ENCODE measurements at regions not wholly inside any gene's neighbourhood (a gene's known extent, or its start where the extent isn't known, plus 50 kb on each side); places are given as distances from the start of the nearest gene placed in this dataset.

- DNase-seq, result no peak
Observed at GRCh38 chr3:106229495-106230278, 360.9 kb upstream of the CBLB start.

- DNase-seq, result no peak
Observed at GRCh38 chr3:106231086-106231485, 362.3 kb upstream of the CBLB start.

- no peak for DNase-seq
Observed at GRCh38 chr3:106232956-106233355, 364.1 kb upstream of the CBLB start.

GRCh38 chr3:106239195-106239697 is 370.4 kb upstream of the CBLB start:
- no peak for DNase-seq

GRCh38 chr3:106241593-106241992 is 372.8 kb upstream of the CBLB start:
- no peak for DNase-seq

GRCh38 chr3:106242781-106243180 is 374.0 kb upstream of the CBLB start:
- DNase-seq, result no peak

- no peak for DNase-seq
Observed at GRCh38 chr3:106245400-106245799, 376.6 kb upstream of the CBLB start.

GRCh38 chr3:106247902-106248684 is 379.3 kb upstream of the CBLB start:
- DNase-seq, result no peak

- no peak for DNase-seq
Observed at GRCh38 chr3:106249159-106249558, 380.3 kb upstream of the CBLB start.

GRCh38 chr3:106249981-106250380 is 381.2 kb upstream of the CBLB start:
- DNase-seq, result no peak

- no peak for DNase-seq
Observed at GRCh38 chr3:106251160-106251892, 382.5 kb upstream of the CBLB start.

GRCh38 chr3:106255870-106256248 is 387.0 kb upstream of the CBLB start:
- no peak for DNase-seq

GRCh38 chr3:106256249-106256957 is 387.6 kb upstream of the CBLB start:
- DNase-seq, result no peak

GRCh38 chr3:106257172-106257571 is 388.4 kb upstream of the CBLB start:
- no peak for DNase-seq

GRCh38 chr3:106261396-106261795 is 392.6 kb upstream of the CBLB start:
- DNase-seq, result no peak

GRCh38 chr3:106261915-106262683 is 393.3 kb upstream of the CBLB start:
- no peak for DNase-seq

GRCh38 chr3:106263011-106263410 is 394.2 kb upstream of the CBLB start:
- no peak for DNase-seq

GRCh38 chr3:106263546-106263945 is 394.7 kb upstream of the CBLB start:
- no peak for DNase-seq

GRCh38 chr3:106265704-106266103 is 396.9 kb upstream of the CBLB start:
- no peak for DNase-seq

GRCh38 chr3:106268696-106269095 is 399.9 kb upstream of the CBLB start:
- DNase-seq, result no peak

GRCh38 chr3:106272302-106272701 is 403.5 kb upstream of the CBLB start:
- DNase-seq, result no peak

- DNase-seq, result no peak
Observed at GRCh38 chr3:106275592-106275991, 406.8 kb upstream of the CBLB start.

Measured in NCI-H2029 treated with DMSO at 0.1 percent for 48 hours (cell line).